ENCODE measurements at regions not wholly inside any gene's neighbourhood (a gene's known extent, or its start where the extent isn't known, plus 50 kb on each side); places are given as distances from the start of the nearest gene placed in this dataset.

- no peak for DNase-seq (ENCODE audit: low spot score)
These were observed 80.5 kb upstream of the BTG1 start for GRCh38 chr12:92226071-92226661.

GRCh38 chr12:92224685-92225331, 79.2 kb upstream of the BTG1 start:
- no peak for DNase-seq (ENCODE audit: low spot score)

- DNase-seq (ENCODE audit: low spot score), result no peak
These were observed 77.8 kb upstream of the BTG1 start for GRCh38 chr12:92223481-92223880.

GRCh38 chr12:92221656-92222315, 76.1 kb upstream of the BTG1 start:
- no peak for DNase-seq (ENCODE audit: low spot score)

GRCh38 chr12:92218394-92219077, 72.9 kb upstream of the BTG1 start:
- DNase-seq (ENCODE audit: low spot score), result no peak

GRCh38 chr12:92216092-92216491, 70.4 kb upstream of the BTG1 start:
- no peak for DNase-seq (ENCODE audit: low spot score)

- no peak for DNase-seq (ENCODE audit: low spot score)
These were observed 69.7 kb upstream of the BTG1 start for GRCh38 chr12:92215358-92215757.

GRCh38 chr12:92213166-92213565, 67.5 kb upstream of the BTG1 start:
- no peak for DNase-seq (ENCODE audit: low spot score)

GRCh38 chr12:92210071-92210470, 64.4 kb upstream of the BTG1 start:
- DNase-seq (ENCODE audit: low spot score), result no peak

GRCh38 chr12:92208613-92209121, 63.0 kb upstream of the BTG1 start:
- no peak for DNase-seq (ENCODE audit: low spot score)

- DNase-seq (ENCODE audit: low spot score), result no peak
These were observed 61.0 kb upstream of the BTG1 start for GRCh38 chr12:92206596-92206995.

- no peak for DNase-seq (ENCODE audit: low spot score)
These were observed 60.4 kb upstream of the BTG1 start for GRCh38 chr12:92206011-92206410.

- no peak for DNase-seq (ENCODE audit: low spot score)
These were observed 54.4 kb upstream of the BTG1 start for GRCh38 chr12:92199819-92200576.

GRCh38 chr12:92197815-92198214, 52.2 kb upstream of the BTG1 start:
- no peak for DNase-seq (ENCODE audit: low spot score)

- DNase-seq (ENCODE audit: low spot score), result no peak
These were observed 50.7 kb upstream of the BTG1 start for GRCh38 chr12:92196368-92196767.

Data from iPS-NIHi11 (cell line).